Neural cell (in vitro differentiated cells): ENCODE measurements at regions not wholly inside any gene's neighbourhood (a gene's known extent, or its start where the extent isn't known, plus 50 kb on each side); places are given as distances from the start of the nearest gene placed in this dataset.
"Not testable (repeated sequence)": the region's sequence is repeated elsewhere in the genome, so short reads cannot be mapped to it uniquely, and the experiment has no call there.

Experiments
- H2AFZ ChIP-seq: fragments of 200-600, 300-800 bp; sonication (generic), shearing (Covaris generic); 2 replicates; pipeline ENCODE4 v1.6.0; 2014; ENCODE audit warnings: low read depth, mild to moderate bottlenecking, antibody characterized with exemption, low read length, moderate library complexity
- H3F3A ChIP-seq: fragments of 200-600 bp; shearing (Covaris generic); 2 replicates; pipeline ENCODE4 v1.6.1; 2016; ENCODE audit warnings: mild to moderate bottlenecking, moderate library complexity, mixed read lengths, antibody characterized with exemption, low read length; ENCODE audit not compliant: insufficient read depth, poor library complexity, severe bottlenecking
- H3K27ac ChIP-seq: fragments of 200-600, 300-800 bp; sonication (generic), shearing (Covaris generic); 2 replicates; pipeline ENCODE4 v1.5.1; 2014; ENCODE audit warnings: mild to moderate bottlenecking, low read length, moderate library complexity
- H3K27me3 ChIP-seq: fragments of 300-800, 200-600 bp; sonication (generic), shearing (Covaris generic); 2 replicates; pipeline ENCODE4 v1.6.0; 2014; ENCODE audit warnings: mild to moderate bottlenecking, low read depth, low read length, moderate library complexity; ENCODE audit not compliant: insufficient read depth
- H3K36me3 ChIP-seq: fragments of 300-800, 200-600 bp; sonication (generic), shearing (Covaris generic); 2 replicates; pipeline ENCODE4 v1.5.1; 2014; ENCODE audit warnings: mild to moderate bottlenecking, antibody characterized with exemption, low read length, moderate library complexity; ENCODE audit not compliant: insufficient read depth
- H3K4me2 ChIP-seq: fragments of 300-800, 200-600 bp; sonication (generic), shearing (Covaris generic); 2 replicates; pipeline ENCODE4 v1.6.0; 2014; ENCODE audit warnings: mild to moderate bottlenecking, low read length
- H3K4me3 ChIP-seq: fragments of 300-800, 200-600 bp; sonication (generic), shearing (Covaris generic); 2 replicates; pipeline ENCODE4 v1.5.1; 2014; ENCODE audit warnings: mild to moderate bottlenecking, low read length, moderate library complexity
- H3K79me2 ChIP-seq: fragments of 200-600 bp; shearing (Covaris generic); replicated peaks from 2 replicates; pipeline ENCODE4 v1.6.0; 2014; ENCODE audit warnings: mild to moderate bottlenecking, low read length, moderate library complexity; ENCODE audit not compliant: insufficient read depth
- H3K9ac ChIP-seq: fragments of 300-800, 200-600 bp; sonication (generic), shearing (Covaris generic); 2 replicates; pipeline ENCODE4 v1.6.1; 2016; ENCODE audit warnings: mild to moderate bottlenecking, low read length, mixed read lengths
- H3K9me2 ChIP-seq: fragments of 200-600 bp; shearing (Covaris generic); 2 replicates; pipeline ENCODE4 v1.6.1; 2016; ENCODE audit warnings: mild to moderate bottlenecking, low read length, mixed read lengths; ENCODE audit not compliant: insufficient read depth
- H3K9me3 ChIP-seq: fragments of 200-600, 300-800 bp; sonication (generic), shearing (Covaris generic); 2 replicates; pipeline ENCODE4 v1.6.1; 2016; ENCODE audit warnings: mild to moderate bottlenecking, mixed run types, low read length, moderate library complexity, mixed read lengths
- H4K20me1 ChIP-seq: fragments of 200-600 bp; shearing (Covaris generic); 2 replicates; pipeline ENCODE4 v1.6.1; 2016; ENCODE audit warnings: mild to moderate bottlenecking, mixed run types; ENCODE audit not compliant: insufficient read depth
- EP300 ChIP-seq: fragments of 450-650 bp; conservative IDR thresholded peaks from 2 replicates; pipeline ENCODE4 v1.6.1; 2014; ENCODE audit warnings: antibody characterized with exemption, mild to moderate bottlenecking, moderate library complexity; ENCODE audit not compliant: poor library complexity, severe bottlenecking
- EZH2 ChIP-seq: fragments of 200-600, 300-800 bp; shearing (Covaris generic), sonication (generic); IDR thresholded peaks from 2 replicates; pipeline ENCODE4 v1.6.1; 2014; ENCODE audit warnings: antibody characterized with exemption, low read length, borderline replicate concordance, mild to moderate bottlenecking; ENCODE audit not compliant: insufficient read depth, poor library complexity, severe bottlenecking
- MXI1 ChIP-seq: fragments of 450-650 bp; conservative IDR thresholded peaks from 2 replicates; pipeline ENCODE4 v1.6.1; 2014; ENCODE audit warnings: antibody characterized with exemption, mild to moderate bottlenecking; ENCODE audit not compliant: poor library complexity, severe bottlenecking
- POLR2AphosphoS5 ChIP-seq: IDR thresholded peaks from 2 replicates; pipeline ENCODE4 v1.6.1; 2012
- RAD21 ChIP-seq: fragments of 450-650 bp; conservative IDR thresholded peaks from 2 replicates; pipeline ENCODE4 v1.6.1; 2014; ENCODE audit warnings: antibody characterized with exemption, mild to moderate bottlenecking, moderate library complexity
- SMC3 ChIP-seq: fragments of 450-650 bp; conservative IDR thresholded peaks from 2 replicates; pipeline ENCODE4 v1.6.1; 2014; ENCODE audit warnings: antibody characterized with exemption, mild to moderate bottlenecking, moderate library complexity; ENCODE audit not compliant: poor library complexity
- TAF1 ChIP-seq: IDR thresholded peaks from 2 replicates; pipeline ENCODE4 v1.6.1; 2012; ENCODE audit warnings: low read depth
- TF ChIP-seq, protein P1 (sequence below): IDR thresholded peaks from 2 replicates; pipeline ENCODE4 v1.6.1; 2012; ENCODE audit warnings: borderline replicate concordance
- TF ChIP-seq, protein P2 (sequence below): fragments of 450-650 bp; IDR thresholded peaks from 2 replicates; pipeline ENCODE4 v1.5.1; 2014; ENCODE audit warnings: antibody characterized with exemption, mild to moderate bottlenecking, moderate library complexity; ENCODE audit not compliant: poor library complexity, severe bottlenecking

DNA sequence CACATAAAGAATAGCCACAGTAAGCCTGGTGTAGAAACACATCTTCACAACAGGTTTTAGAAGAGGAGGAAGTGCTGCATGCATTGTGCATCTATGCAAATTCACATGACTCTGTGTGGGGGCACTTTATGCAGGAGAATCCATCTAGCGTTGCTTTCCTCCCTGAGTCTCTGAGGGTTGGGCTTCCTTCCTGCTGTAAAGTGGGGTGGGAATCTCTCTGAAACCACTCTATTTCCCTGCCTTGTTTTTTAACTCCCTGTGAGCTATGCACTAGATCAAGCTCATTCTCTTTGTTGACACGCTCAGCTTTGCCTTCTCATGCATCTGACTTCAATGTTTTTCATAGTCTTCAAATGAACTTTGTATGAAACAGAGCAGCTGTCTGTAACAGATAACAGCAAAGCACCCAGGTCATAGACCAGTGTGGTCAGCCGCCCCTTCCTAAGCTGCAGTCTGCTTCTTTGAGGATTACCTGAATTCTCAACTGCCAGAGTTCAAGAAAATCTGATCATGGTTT, 102.7 kb upstream of the DPH5 start:
- H4K20me1 ChIP-seq: no peaks in the 10 kb centered on the region
- H3K9ac ChIP-seq: no peak overlapping the region
- no peak overlapping the region for H3K27ac ChIP-seq
- no peaks in the 10 kb centered on the region for H3F3A ChIP-seq
- H3K4me3 ChIP-seq: no peak overlapping the region
- H3K36me3 ChIP-seq: no peaks in the 10 kb centered on the region
- no peaks in the 10 kb centered on the region for H3K27me3 ChIP-seq
- H3K4me2 ChIP-seq: no peak overlapping the region
- H2AFZ ChIP-seq: no peak overlapping the region
- TF ChIP-seq MXI1 (no peak), TAF1 (no peak), SMC3 (no peak), RAD21 (no peak)
- TF ChIP-seq, protein P1, sequence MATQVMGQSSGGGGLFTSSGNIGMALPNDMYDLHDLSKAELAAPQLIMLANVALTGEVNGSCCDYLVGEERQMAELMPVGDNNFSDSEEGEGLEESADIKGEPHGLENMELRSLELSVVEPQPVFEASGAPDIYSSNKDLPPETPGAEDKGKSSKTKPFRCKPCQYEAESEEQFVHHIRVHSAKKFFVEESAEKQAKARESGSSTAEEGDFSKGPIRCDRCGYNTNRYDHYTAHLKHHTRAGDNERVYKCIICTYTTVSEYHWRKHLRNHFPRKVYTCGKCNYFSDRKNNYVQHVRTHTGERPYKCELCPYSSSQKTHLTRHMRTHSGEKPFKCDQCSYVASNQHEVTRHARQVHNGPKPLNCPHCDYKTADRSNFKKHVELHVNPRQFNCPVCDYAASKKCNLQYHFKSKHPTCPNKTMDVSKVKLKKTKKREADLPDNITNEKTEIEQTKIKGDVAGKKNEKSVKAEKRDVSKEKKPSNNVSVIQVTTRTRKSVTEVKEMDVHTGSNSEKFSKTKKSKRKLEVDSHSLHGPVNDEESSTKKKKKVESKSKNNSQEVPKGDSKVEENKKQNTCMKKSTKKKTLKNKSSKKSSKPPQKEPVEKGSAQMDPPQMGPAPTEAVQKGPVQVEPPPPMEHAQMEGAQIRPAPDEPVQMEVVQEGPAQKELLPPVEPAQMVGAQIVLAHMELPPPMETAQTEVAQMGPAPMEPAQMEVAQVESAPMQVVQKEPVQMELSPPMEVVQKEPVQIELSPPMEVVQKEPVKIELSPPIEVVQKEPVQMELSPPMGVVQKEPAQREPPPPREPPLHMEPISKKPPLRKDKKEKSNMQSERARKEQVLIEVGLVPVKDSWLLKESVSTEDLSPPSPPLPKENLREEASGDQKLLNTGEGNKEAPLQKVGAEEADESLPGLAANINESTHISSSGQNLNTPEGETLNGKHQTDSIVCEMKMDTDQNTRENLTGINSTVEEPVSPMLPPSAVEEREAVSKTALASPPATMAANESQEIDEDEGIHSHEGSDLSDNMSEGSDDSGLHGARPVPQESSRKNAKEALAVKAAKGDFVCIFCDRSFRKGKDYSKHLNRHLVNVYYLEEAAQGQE: no peak
- no peaks in the 10 kb centered on the region for H3K9me3 ChIP-seq
- H3K79me2 ChIP-seq: no peaks in the 10 kb centered on the region
- H3K9me2 ChIP-seq: no peaks in the 10 kb centered on the region

DNA sequence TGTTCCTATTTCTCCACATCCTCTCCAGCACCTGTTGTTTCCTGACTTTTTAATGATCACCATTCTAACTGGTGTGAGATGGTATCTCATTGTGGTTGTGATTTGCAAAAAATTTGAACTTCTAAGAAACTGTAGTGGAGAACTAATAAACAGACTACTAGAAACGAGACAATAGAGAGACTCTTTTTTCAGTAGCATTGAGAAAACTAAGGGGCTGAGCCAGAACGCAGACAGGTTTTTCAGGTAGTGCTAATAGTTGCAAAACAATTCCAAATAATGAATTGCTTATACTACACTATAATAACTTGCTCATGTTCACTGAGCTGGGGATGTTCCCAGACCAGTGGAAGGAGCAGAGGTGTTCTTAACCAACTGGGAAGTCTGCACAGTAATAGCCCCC, 98.8 kb upstream of the DPH5 start:
- Histone ChIP-seq H3K9ac (no peak overlapping the region), H3K9me3 (no peaks in the 10 kb centered on the region), H4K20me1 (no peaks in the 10 kb centered on the region), H3K36me3 (no peaks in the 10 kb centered on the region), H3F3A (no peaks in the 10 kb centered on the region), H3K4me3 (no peak overlapping the region), H2AFZ (no peak overlapping the region), H3K79me2 (no peaks in the 10 kb centered on the region), H3K27ac (no peak overlapping the region), H3K4me2 (no peak overlapping the region), H3K27me3 (no peaks in the 10 kb centered on the region), H3K9me2 (no peaks in the 10 kb centered on the region)
- TF ChIP-seq SMC3 (no peak), EP300 (no peak), TAF1 (no peak), EZH2 (no peak), RAD21 (no peak), MXI1 (no peak), POLR2AphosphoS5 (no peak)
- TF ChIP-seq, protein P2, sequence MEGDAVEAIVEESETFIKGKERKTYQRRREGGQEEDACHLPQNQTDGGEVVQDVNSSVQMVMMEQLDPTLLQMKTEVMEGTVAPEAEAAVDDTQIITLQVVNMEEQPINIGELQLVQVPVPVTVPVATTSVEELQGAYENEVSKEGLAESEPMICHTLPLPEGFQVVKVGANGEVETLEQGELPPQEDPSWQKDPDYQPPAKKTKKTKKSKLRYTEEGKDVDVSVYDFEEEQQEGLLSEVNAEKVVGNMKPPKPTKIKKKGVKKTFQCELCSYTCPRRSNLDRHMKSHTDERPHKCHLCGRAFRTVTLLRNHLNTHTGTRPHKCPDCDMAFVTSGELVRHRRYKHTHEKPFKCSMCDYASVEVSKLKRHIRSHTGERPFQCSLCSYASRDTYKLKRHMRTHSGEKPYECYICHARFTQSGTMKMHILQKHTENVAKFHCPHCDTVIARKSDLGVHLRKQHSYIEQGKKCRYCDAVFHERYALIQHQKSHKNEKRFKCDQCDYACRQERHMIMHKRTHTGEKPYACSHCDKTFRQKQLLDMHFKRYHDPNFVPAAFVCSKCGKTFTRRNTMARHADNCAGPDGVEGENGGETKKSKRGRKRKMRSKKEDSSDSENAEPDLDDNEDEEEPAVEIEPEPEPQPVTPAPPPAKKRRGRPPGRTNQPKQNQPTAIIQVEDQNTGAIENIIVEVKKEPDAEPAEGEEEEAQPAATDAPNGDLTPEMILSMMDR: no peak
- TF ChIP-seq, protein P1: no peak

DNA sequence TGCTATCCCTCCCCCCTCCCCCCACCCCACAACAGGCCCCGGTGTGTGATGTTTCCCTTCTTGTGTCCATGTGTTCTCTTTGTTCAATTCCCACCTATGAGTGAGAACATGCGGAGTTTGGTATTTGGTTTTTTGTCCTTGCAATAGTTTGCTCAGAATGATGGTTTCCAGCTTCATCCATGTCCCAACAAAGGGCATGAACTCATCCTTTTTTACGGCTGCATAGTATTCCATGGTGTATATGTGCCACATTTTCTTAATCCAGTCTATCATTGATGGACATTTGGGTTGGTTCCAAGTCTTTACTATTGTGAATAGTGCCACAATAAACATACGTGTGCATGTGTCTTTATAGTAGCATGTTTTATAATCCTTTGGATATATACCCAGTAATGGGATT, 98.3 kb upstream of the DPH5 start:
- not testable (repeated sequence) for H2AFZ ChIP-seq, H3K27ac ChIP-seq, H3F3A ChIP-seq, H3K9me2 ChIP-seq, H4K20me1 ChIP-seq, H3K27me3 ChIP-seq, H3K9ac ChIP-seq, H3K4me2 ChIP-seq, H3K4me3 ChIP-seq, H3K79me2 ChIP-seq, H3K36me3 ChIP-seq, H3K9me3 ChIP-seq
